ENCODE measurements at regions not wholly inside any gene's neighbourhood (a gene's known extent, or its start where the extent isn't known, plus 50 kb on each side); places are given as distances from the start of the nearest gene placed in this dataset.
"Not testable (repeated sequence)": the region's sequence is repeated elsewhere in the genome, so short reads cannot be mapped to it uniquely, and the experiment has no call there.

- Histone ChIP-seq H3K9me3 (ENCODE audit: insufficient read depth, low read depth, low read length) (no peaks in the 10 kb centered on the region), H3K79me2 (ENCODE audit: insufficient read depth, low read length) (no peaks in the 10 kb centered on the region), H3K4me3 (ENCODE audit: insufficient read depth, low read depth, low read length) (no peak overlapping the region), H3K4me2 (ENCODE audit: low read length) (no peak overlapping the region), H3K36me3 (ENCODE audit: insufficient read depth, low read length) (no peaks in the 10 kb centered on the region), H3K4me1 (ENCODE audit: insufficient read depth, low read length) (peaks cover 5% of the 10 kb centered on the region), H3K9ac (ENCODE audit: low read length) (no peak overlapping the region), H3K27me3 (ENCODE audit: insufficient read depth, low read length) (no peaks in the 10 kb centered on the region), H2AFZ (ENCODE audit: low read depth, low read length) (no peak overlapping the region), H3K27ac (ENCODE audit: low read depth, low read length) (no peak overlapping the region), H4K20me1 (ENCODE audit: insufficient read depth, low read length) (no peaks in the 10 kb centered on the region)
- FAIRE-seq (no peak), DNase-seq (ENCODE audit: low read depth) (no peak)
- H3K4me1 Mint-ChIP-seq (ENCODE audit: low read depth, unreplicated experiment) = peaks cover 2% of the 10 kb centered on the region
- H3K27me3 Mint-ChIP-seq (ENCODE audit: low read depth, unreplicated experiment) = no peaks in the 10 kb centered on the region
- TF ChIP-seq CTCF (IDR thresholded peaks at IDR 0.05; ENCODE audit: insufficient read depth, low read depth, low read length) (no peak), EZH2 (IDR thresholded peaks at IDR 0.05; ENCODE audit: insufficient read depth, low read length) (no peak)
- H3K27ac Mint-ChIP-seq (ENCODE audit: unreplicated experiment) = no peak overlapping the region
- H3K4me3 Mint-ChIP-seq (ENCODE audit: unreplicated experiment) = no peak overlapping the region
- H3K36me3 Mint-ChIP-seq (ENCODE audit: low read depth, unreplicated experiment) = no peaks in the 10 kb centered on the region
- H3K9me3 Mint-ChIP-seq (ENCODE audit: unreplicated experiment) = peaks cover 5% of the 10 kb centered on the region
Observed at GRCh38 chr3:112755845-112756613, 90.6 kb downstream of the CD200R1L start.

GRCh38 chr3:112755046-112755445 lies 91.6 kb downstream of the CD200R1L start:
- not testable (repeated sequence) for H3K27me3 Mint-ChIP-seq (ENCODE audit: low read depth, unreplicated experiment); FAIRE-seq; H3K27me3 ChIP-seq (ENCODE audit: insufficient read depth, low read length); H3K9me3 ChIP-seq (ENCODE audit: insufficient read depth, low read depth, low read length); H3K36me3 ChIP-seq (ENCODE audit: insufficient read depth, low read length); H3K4me3 ChIP-seq (ENCODE audit: insufficient read depth, low read depth, low read length); H3K4me3 Mint-ChIP-seq (ENCODE audit: unreplicated experiment); H3K9ac ChIP-seq (ENCODE audit: low read length); H3K4me1 ChIP-seq (ENCODE audit: insufficient read depth, low read length); H3K4me1 Mint-ChIP-seq (ENCODE audit: low read depth, unreplicated experiment); H3K27ac Mint-ChIP-seq (ENCODE audit: unreplicated experiment); H2AFZ ChIP-seq (ENCODE audit: low read depth, low read length); H4K20me1 ChIP-seq (ENCODE audit: insufficient read depth, low read length); H3K36me3 Mint-ChIP-seq (ENCODE audit: low read depth, unreplicated experiment); H3K27ac ChIP-seq (ENCODE audit: low read depth, low read length); H3K9me3 Mint-ChIP-seq (ENCODE audit: unreplicated experiment); H3K4me2 ChIP-seq (ENCODE audit: low read length); H3K79me2 ChIP-seq (ENCODE audit: insufficient read depth, low read length); DNase-seq (ENCODE audit: low read depth)

GRCh38 chr3:112751564-112752512 lies 94.8 kb downstream of the CD200R1L start:
- no peaks in the 10 kb centered on the region for H3K36me3 Mint-ChIP-seq (ENCODE audit: low read depth, unreplicated experiment)
- peaks cover 5% of the 10 kb centered on the region for H3K9me3 Mint-ChIP-seq (ENCODE audit: unreplicated experiment)
- H3K27me3 Mint-ChIP-seq (ENCODE audit: low read depth, unreplicated experiment) = no peaks in the 10 kb centered on the region
- H3K4me1 Mint-ChIP-seq (ENCODE audit: low read depth, unreplicated experiment) = peaks cover 7% of the 10 kb centered on the region
- peak overlapping the region; percentile 66 for H3K27ac Mint-ChIP-seq (ENCODE audit: unreplicated experiment)
- Histone ChIP-seq H3K79me2 (ENCODE audit: insufficient read depth, low read length) (no peaks in the 10 kb centered on the region), H2AFZ (ENCODE audit: low read depth, low read length) (no peak overlapping the region), H3K27ac (ENCODE audit: low read depth, low read length) (no peak overlapping the region), H3K4me1 (ENCODE audit: insufficient read depth, low read length) (peaks cover 5% of the 10 kb centered on the region), H3K9ac (ENCODE audit: low read length) (no peak overlapping the region), H4K20me1 (ENCODE audit: insufficient read depth, low read length) (no peaks in the 10 kb centered on the region), H3K36me3 (ENCODE audit: insufficient read depth, low read length) (no peaks in the 10 kb centered on the region), H3K4me2 (ENCODE audit: low read length) (no peak overlapping the region), H3K27me3 (ENCODE audit: insufficient read depth, low read length) (no peaks in the 10 kb centered on the region), H3K9me3 (ENCODE audit: insufficient read depth, low read depth, low read length) (no peaks in the 10 kb centered on the region), H3K4me3 (ENCODE audit: insufficient read depth, low read depth, low read length) (no peak overlapping the region)
- no peak for FAIRE-seq
- peak; percentile 44 for DNase-seq (ENCODE audit: low read depth)
- TF ChIP-seq CTCF (IDR thresholded peaks at IDR 0.05; ENCODE audit: insufficient read depth, low read depth, low read length) (no peak), EZH2 (IDR thresholded peaks at IDR 0.05; ENCODE audit: insufficient read depth, low read length) (no peak)
- H3K4me3 Mint-ChIP-seq (ENCODE audit: unreplicated experiment) = no peak overlapping the region
